OCI-LY1 (cell line): ENCODE measurements at regions not wholly inside any gene's neighbourhood (a gene's known extent, or its start where the extent isn't known, plus 50 kb on each side); places are given as distances from the start of the nearest gene placed in this dataset.

ENCODE experiments used
- EZH2 ChIP-seq: fragments of 200-600 bp; sonication (generic), shearing (Covaris generic); IDR thresholded peaks from 2 replicates; pipeline ENCODE4 v1.8.0; 2017; ENCODE audit warnings: borderline replicate concordance, mixed run types, mild to moderate bottlenecking, antibody characterized with exemption, low read length, moderate library complexity, mixed read lengths
- TF ChIP-seq, protein P1 (sequence below): fragments of 200-600 bp; sonication (generic), shearing (Covaris generic); IDR thresholded peaks from 2 replicates; pipeline ENCODE4 v1.5.1; 2017; ENCODE audit warnings: mild to moderate bottlenecking, antibody characterized with exemption, low read length, moderate library complexity, mixed read lengths

DNA sequence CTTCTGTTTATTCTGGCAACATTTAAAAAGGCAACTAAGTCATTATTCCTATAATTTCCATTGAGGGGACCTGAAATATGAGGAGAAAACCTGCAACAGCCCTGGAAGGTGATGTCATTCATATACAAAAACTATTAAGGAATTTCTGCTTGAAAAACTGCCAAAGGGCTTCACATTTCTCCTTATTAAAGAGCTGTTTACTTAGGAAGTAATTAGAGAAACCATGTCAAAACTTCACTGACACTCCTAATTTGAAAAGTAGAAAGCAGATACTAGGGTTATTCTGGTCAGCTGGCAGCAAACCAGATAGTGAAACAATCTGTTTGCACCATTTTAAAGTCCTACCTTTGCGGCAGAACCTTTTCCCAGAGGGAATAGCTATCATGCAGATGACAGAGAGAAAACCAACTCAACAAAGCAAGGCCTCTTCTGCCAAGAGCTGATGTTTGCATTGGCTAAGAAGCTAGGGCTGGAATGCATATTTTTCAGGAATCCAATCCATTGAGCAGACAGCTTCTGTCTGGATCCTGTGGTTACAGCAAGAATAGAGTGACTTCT is 592.2 kb upstream of the SYT4 start:
- TF ChIP-seq, protein P1, sequence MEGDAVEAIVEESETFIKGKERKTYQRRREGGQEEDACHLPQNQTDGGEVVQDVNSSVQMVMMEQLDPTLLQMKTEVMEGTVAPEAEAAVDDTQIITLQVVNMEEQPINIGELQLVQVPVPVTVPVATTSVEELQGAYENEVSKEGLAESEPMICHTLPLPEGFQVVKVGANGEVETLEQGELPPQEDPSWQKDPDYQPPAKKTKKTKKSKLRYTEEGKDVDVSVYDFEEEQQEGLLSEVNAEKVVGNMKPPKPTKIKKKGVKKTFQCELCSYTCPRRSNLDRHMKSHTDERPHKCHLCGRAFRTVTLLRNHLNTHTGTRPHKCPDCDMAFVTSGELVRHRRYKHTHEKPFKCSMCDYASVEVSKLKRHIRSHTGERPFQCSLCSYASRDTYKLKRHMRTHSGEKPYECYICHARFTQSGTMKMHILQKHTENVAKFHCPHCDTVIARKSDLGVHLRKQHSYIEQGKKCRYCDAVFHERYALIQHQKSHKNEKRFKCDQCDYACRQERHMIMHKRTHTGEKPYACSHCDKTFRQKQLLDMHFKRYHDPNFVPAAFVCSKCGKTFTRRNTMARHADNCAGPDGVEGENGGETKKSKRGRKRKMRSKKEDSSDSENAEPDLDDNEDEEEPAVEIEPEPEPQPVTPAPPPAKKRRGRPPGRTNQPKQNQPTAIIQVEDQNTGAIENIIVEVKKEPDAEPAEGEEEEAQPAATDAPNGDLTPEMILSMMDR = no peak
- TF ChIP-seq EZH2 = no peak
